Lower leg skin (tissue), 3 donors: ENCODE measurements at regions not wholly inside any gene's neighbourhood (a gene's known extent, or its start where the extent isn't known, plus 50 kb on each side); places are given as distances from the start of the nearest gene placed in this dataset.

Source experiments
- CTCF ChIP-seq, 3 donors: fragments of 450-650 bp; IDR thresholded peaks; one replicate each; pipeline ENCODE4 v1.5.1; 2016; ENCODE audit warnings: antibody characterized with exemption in 3 of 3, mild to moderate bottlenecking in 3 of 3, moderate library complexity in 2 of 3
- POLR2A ChIP-seq, 2 donors: fragments of 450-650 bp; IDR thresholded peaks; one replicate each; pipeline ENCODE4 v1.6.1; 2016 to 2017; ENCODE audit warnings: antibody characterized with exemption in 2 of 2, mild to moderate bottlenecking in 1 of 2, moderate library complexity in 1 of 2

DNA sequence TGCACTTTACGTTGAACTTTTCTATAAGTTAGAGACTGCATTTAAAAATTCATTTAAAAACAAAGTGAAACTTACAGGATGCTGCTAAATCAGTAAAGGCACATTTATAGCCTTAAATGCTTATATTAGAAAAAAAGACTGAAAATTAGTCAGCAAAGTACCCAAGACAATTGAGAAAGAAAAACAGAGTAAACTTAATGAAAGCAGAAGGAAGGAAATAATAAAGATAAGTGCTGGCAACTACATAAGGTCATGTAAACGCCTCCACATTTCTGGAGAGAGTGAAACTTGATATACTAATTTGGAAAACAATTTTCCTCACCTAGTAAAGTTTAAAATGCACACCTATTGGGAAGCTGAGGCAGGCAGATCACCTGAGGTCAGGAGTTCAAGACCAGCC is 58.2 kb upstream of the ACAN start:
- TF ChIP-seq CTCF (IDR thresholded peaks at IDR 0.05): no peak
- TF ChIP-seq POLR2A (IDR thresholded peaks at IDR 0.05): no peak
